RWPE1 (cell line): ENCODE measurements at regions not wholly inside any gene's neighbourhood (a gene's known extent, or its start where the extent isn't known, plus 50 kb on each side); places are given as distances from the start of the nearest gene placed in this dataset.

Experiments
- CTCF ChIA-PET: fragments of 350-600 bp; sonication (Branson Sonifier 250); formaldehyde crosslinking; extraction: SDS; loops from one replicate; lab custom pipeline; 2021; lab: Yijun Ruan, JAX
- POLR2A ChIA-PET: fragments of 400-600 bp; formaldehyde crosslinking; extraction: SDS; loops from one replicate; lab custom pipeline; 2020; ENCODE audit warnings: antibody characterized with exemption; ENCODE audit not compliant: low non-redundant PET; lab: Yijun Ruan, JAX
- DNase-seq: peaks from one replicate; pipeline ENCODE4 v3.0.0; 2012; ENCODE audit warnings: low spot score
- H3K27ac ChIP-seq: fragments of 450-650 bp; 2 replicates; pipeline ENCODE4 v1.5.1; 2017
- TF ChIP-seq, protein P1 (sequence below): fragments of 450-650 bp; conservative IDR thresholded peaks from 2 replicates; pipeline ENCODE4 v1.5.1; 2017; ENCODE audit warnings: low read depth, mild to moderate bottlenecking

DNA sequence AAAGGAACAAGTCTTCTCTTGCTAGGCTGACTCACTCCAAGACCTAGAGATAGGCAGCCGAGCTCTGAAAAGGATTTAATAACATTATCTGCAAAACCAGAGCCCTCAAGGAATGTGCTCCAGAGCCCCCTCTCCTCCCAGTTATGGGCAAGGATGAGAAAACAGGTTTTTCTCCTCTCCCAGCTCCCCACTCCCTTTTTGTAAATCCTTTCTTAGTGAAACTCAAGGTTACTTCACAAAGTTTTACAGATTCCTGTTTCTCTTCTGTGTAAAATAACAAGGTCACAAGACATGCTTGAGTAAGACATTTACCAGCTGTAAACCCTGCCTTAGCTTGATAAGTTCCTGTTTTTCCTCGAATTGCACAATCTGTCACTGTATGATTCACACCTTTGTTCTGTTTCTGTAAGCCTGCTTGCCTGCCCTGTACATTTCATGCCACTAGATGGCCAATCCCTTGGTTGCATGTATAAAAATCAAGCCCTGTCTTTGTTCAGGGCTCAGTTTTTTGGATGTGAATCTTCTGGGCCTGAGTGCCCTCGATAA, 489.4 kb downstream of the KCNA4 start:
- CTCF ChIA-PET, result interaction anchor here (1.1 kb wide), 1 partner anchor 616 kb away, joined by 5 read pairs; no protein-coding TSS in a partner anchor
- peak; percentile 49 for DNase-seq
- TF ChIP-seq, protein P1, sequence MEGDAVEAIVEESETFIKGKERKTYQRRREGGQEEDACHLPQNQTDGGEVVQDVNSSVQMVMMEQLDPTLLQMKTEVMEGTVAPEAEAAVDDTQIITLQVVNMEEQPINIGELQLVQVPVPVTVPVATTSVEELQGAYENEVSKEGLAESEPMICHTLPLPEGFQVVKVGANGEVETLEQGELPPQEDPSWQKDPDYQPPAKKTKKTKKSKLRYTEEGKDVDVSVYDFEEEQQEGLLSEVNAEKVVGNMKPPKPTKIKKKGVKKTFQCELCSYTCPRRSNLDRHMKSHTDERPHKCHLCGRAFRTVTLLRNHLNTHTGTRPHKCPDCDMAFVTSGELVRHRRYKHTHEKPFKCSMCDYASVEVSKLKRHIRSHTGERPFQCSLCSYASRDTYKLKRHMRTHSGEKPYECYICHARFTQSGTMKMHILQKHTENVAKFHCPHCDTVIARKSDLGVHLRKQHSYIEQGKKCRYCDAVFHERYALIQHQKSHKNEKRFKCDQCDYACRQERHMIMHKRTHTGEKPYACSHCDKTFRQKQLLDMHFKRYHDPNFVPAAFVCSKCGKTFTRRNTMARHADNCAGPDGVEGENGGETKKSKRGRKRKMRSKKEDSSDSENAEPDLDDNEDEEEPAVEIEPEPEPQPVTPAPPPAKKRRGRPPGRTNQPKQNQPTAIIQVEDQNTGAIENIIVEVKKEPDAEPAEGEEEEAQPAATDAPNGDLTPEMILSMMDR, result peak; percentile 51; the same call in 1 of the 2 replicates

DNA sequence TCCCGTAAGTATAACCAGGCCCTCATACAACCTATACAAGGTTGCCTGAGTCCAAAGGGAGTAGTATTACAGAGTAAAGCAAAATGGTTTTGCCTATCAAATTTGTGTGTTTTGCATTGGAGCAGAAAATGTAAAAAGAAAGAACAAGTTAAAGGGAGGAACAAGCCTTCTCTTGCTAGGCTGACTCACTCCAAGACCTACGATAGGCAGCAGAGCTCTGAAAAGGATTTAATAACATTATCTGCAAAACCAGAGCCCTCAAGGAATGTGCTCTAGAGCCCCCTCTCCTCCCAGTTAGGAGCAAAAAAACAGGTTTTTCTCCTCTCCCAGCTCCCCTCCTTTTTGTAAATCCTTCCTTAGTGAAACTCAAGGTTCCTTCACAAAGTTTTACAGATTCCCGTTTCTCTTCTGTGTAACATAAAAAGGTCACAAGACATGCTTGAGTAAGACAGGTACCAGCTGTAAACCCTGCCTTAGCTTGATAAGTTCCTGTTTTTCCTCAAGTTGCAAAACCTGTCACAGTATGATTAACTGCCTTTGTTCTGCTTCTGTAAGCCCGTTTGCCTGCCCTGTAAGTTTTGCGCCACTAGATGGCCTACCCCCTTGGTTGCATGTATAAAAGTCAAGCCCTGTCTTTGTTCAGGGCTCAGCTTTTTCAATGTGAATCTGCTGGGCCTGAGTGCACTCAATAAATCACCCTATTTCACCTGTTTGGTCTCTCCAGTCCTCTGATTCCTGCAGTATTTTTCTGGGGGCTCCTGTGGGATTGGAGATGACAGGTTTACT, 498.2 kb downstream of the KCNA4 start:
- ChIA-PET CTCF (interaction anchor here (0.5 kb wide), 1 partner anchor 45 kb away, joined by 3 read pairs; no protein-coding TSS in a partner anchor), POLR2A (no interaction called here)
- 0 out of 2 replicates have a peak overlapping the region, but pooled peaks have one; percentile 14 for H3K27ac ChIP-seq
- TF ChIP-seq, protein P1, result no peak; the same call in 1 of the 2 replicates
- DNase-seq, result no peak

More for the DNA sequence above, 489.4 kb downstream of the KCNA4 start:
- POLR2A ChIA-PET, result no interaction called here
- no peak overlapping the region for H3K27ac ChIP-seq

DNA sequence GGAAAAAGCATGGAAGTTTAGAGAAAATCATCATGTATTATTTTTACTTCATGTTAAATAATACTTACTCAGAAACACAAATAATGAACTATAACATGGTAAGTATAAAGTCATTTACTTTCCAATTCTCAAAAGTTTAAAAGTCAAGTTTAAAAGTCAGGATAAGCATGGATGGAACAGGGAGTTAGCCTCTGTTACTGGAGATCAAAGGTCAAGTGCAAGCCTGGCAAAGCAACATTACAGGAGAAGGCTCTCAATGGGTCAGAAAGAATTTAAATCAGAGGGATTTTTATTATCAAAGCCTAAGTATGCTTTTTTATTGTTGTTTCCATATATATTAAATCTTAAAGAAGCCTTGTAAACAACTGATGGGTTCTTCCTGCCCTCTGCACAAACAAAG, 505.4 kb downstream of the KCNA4 start:
- no peak for DNase-seq
- TF ChIP-seq, protein P1, result no peak
- POLR2A ChIA-PET, result no interaction called here
- CTCF ChIA-PET, result no interaction called here
- H3K27ac ChIP-seq, result no peak overlapping the region

DNA sequence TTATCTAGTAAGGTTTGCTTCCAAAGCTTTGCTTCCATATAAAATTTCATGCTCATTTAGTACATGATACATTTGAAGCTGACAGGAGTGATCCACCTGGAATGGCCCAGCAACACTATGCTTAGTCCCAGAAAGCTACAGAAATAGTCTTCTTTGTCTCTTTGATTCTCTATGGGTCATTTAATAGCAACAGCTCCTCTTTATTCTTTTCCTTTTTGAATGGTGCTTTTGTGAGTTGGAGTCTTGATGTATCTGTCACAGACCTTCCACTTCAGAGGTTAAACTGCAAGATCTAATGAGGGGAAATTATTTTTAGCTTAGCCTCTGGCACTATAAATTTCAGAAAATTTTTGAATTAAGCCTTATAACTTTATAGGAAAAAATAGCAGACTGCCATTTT, 509.5 kb downstream of the KCNA4 start:
- no peak for DNase-seq
- ChIA-PET POLR2A (no interaction called here), CTCF (interaction anchor here (0.8 kb wide), 1 partner anchor 63 kb away, joined by 3 read pairs; no protein-coding TSS in a partner anchor)
- no peak overlapping the region for H3K27ac ChIP-seq
- TF ChIP-seq, protein P1, result no peak

DNA sequence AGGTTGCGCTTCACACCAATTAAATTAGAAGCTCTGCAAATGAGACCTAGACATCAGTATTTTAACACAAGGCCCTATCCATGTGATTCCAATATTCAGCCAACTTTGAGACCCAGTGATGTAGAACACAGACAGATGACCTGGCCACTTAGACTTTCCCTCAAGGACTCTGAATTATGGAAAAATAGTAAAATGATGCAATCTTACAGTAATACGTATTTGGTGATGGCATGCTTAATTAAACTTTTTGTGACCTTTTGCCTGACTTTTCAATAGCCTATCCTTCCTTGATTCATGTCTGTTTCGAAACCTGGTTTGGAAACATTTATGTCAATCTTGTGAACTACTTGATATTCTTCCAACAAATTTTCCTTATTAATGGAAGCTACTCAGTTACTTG, 521.2 kb downstream of the KCNA4 start:
- POLR2A ChIA-PET, result no interaction called here
- H3K27ac ChIP-seq, result no peak overlapping the region

DNA sequence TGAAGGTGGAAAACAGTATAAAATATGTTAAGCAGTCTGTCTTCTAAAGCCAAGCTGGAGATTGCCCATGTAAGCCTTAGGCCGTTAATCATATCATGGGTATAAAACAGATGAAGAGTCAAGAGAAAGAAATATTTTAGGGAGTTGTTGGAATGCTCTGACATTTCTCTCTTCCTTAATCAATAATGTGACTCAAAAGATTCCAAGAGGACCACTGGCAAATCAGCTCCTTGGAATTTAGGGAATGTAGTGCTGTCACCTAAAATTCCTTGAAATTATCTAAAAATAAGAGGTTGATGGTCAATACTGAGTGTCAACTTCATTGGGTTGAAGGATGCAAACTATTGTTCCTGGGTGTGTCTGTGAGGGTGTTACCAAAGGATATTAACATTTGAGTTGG, 525.9 kb downstream of the KCNA4 start:
- TF ChIP-seq, protein P1, result no peak
- CTCF ChIA-PET, result interaction anchor here (0.6 kb wide), 1 partner anchor 37 kb away, joined by 3 read pairs; no protein-coding TSS in a partner anchor
- no peak for DNase-seq
- POLR2A ChIA-PET, result no interaction called here
- H3K27ac ChIP-seq, result no peak overlapping the region

More for the DNA sequence above, 521.2 kb downstream of the KCNA4 start:
- CTCF ChIA-PET, result no interaction called here
- TF ChIP-seq, protein P1, result no peak
- no peak for DNase-seq
